GM18867 (cell line): ENCODE measurements at regions not wholly inside any gene's neighbourhood (a gene's known extent, or its start where the extent isn't known, plus 50 kb on each side); places are given as distances from the start of the nearest gene placed in this dataset.

Source experiments
- ATAC-seq: cut with Tn5 transposase; IDR thresholded peaks from one replicate; pipeline ENCODE4 v1.9.1; 2021; ENCODE audit warnings: mild to moderate bottlenecking, moderate library complexity; ENCODE audit not compliant: unreplicated experiment

DNA sequence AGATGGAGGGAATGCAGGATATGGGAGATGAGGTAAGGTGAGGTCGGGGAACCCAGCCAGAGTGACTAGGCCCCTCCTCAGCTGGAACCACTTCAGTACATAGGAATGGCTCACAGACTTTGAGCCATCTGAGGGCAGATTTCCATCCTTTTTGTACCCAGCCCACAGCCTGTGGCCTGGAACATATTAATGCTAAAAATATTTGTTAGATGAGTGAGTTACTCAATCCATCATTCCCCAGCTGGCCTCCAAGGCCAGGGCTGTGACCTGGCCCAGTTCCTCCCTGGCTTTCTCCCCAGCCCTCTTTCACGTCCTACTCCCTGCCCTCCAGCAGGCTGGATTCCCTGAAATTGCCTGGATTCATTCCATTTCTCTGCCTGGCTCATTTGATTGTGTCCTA lies 57.2 kb upstream of the PRDM11 start:
- ATAC-seq: no peak

DNA sequence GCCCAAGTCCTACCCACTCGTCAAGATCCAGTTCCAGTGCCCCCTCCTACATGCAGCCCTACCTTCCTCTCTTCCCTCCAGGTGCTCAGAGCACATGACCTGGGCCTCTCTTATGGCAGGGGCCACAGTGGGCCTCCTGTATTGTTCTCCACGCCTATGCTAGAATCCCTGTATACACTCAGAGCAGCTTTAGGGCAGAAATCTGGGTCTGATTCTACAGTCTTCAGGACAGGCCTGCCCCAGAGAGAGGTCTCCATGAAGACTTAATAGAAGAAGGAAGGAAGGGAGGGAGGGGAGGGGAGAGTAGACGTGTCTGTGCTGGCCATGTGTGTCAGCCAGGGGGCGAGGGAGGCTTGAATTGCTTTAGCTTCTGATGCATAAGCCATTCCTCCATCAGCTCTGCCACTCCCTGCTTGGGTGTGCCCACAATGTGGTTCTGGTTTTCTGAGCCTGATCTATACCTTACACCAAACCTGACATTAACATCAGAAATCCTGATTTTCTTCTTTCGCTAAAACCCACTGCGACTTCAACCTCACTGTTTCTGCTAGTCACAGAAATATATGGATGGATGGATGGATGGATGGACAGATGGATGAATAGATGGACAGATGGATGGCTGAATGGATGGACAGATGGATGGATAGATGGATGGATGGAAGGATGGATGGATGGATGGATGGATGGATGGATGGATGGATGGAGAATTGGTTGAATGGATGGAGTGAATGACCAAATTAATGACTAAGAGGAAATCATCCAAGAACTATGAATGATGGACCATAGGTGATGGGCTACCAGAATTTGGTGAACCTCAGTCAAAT lies 56.6 kb upstream of the PRDM11 start:
- ATAC-seq: no peak

DNA sequence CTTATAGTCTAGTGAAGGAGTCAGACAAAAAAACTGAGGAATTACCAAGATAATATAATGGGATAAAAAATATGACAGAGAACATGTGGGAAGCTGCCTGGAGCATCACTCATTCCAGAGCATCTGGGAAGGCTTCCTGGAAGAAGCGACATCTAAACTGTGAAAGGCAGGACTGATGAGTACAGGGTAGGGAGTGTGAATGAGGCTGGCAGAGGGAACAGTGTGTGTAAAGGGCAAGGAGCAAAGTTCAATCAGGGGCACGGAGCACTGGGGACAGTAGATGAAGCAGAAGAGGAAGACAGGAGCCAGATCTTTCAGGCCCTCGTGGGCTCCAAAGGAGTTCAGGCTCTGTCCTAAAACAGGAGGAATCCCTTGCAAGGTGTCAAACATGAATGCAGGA lies 55.8 kb upstream of the PRDM11 start:
- no peak for ATAC-seq

DNA sequence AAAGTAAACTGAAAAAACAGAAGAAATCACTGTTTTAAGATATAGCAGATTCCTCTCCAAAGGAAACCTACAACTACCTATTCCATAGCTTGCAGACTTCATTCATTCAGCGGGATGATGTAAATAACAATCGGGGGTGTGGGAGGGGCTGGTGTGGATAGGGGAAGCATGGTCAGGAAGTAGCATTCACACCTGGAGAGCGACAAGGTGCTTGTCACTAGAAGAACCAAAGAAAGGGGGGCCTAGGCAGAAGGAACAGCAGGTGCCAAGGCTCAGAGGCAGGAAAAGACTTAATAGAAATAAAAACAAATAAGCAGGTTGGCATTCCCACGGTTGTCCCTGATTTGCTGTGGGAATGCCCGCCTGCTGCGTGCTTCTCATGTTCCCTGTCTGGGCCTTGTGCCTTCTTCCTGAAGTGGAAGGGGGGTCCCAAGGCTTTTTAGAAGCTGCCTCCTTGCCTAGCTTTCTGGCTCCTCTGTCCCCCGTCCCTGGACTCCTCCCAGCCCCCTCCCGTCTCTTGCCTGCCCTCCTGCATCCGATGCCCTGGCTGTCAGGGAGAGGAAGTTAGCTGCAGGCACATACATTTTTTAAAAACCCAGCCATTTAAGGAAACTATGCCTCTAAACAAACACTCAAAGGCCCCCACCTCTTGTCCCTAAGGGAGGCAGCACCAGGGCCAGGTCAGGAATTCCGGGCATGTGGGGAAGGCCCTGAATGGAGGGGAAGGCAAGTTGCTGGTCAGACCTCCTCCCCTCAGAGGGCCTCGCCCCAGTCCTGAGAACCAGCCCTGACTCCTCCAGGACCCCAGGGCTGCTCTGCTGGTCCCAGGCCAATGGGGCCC lies 54.7 kb upstream of the PRDM11 start:
- no peak for ATAC-seq

DNA sequence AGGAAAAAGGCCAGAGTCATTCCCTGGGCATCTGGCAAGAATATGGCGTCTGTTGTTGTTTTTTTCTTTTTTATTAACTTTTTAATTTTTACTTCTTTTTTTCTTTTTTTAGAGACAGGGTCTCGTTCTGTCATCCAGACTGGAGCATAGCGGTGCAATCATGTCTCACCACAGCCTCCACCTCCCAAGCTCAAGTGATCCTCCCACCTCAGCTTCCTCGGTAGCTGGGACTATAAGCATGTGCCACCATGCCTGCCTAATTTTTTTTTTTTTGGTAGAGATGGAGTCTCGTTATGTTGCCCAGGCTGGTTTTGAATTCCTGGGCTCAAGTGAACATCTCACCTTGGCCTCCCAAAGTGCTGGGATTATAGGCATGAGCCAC lies 54.0 kb upstream of the PRDM11 start:
- no peak for ATAC-seq

DNA sequence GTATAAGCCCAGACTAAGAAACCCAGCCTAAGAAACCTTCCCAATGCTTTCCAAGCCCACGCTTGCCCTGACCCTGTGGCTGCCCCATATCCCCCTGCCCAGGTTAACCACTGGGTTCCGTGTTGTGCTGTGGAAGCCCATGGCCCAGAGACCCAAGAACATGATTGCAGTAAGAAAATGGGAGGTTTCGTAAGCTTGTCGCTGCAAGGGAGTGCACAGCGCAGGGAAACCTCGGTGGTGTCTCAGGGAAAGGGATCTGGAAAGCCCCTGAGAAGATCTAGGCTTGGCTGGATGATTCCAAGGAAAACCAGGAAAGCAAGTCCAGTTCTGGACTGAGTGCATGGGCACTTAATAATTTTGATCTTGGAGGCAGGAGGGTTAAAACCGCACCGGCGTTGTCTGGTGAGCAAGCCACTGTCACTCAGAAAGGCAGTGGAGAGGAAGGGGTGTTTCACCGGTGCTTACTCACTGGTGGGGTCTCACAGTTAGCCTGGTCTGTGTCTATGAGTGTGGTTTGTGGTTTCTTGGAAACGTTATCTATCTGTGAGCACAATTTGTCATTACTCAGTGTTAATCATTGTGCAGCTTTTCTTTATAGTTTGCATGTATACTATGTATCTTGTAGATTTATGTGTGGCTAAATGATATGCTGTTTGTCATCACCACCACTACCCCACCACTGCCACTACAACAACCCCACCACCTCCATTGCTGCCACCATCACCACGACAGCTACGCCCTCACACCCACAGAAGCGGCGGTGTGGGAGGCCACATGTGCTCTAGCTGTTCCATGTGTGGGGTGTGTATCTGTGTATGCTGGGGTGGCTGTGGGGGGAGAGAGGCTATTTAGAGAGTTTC lies 53.3 kb upstream of the PRDM11 start:
- ATAC-seq: no peak

DNA sequence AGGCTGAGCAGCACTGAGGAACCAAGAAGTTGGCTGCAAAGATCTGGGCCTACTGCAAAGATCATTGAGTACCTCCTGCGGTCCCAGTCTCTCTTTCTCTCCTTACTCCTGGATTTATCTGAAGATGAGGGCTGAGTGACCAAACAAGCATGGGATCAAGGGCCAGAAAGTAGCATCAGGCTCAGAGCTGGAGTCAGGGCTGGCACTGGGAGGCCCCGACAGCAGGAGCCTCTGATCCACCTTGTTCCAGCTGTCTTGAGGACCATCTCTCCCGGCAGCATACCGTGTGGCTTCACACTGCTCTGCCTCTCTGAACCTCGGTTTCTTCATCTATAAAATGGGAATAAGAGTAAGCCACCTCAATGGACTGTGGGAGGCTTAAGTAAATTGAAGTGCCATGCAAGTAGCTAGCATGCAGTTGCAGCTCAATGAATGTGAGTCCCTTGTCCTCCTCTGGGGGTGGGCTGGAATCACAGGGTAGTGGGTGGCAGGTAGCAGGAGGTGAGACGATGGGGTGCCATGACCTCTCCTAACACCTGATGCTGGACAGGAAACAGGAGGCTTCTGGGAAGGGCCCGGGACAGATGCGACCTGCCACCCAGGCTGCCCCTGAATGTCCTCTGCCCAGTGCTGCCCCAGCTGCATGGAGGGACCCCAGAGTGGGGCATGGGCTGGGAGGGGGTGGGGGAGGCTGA lies 52.5 kb upstream of the PRDM11 start:
- no peak for ATAC-seq

DNA sequence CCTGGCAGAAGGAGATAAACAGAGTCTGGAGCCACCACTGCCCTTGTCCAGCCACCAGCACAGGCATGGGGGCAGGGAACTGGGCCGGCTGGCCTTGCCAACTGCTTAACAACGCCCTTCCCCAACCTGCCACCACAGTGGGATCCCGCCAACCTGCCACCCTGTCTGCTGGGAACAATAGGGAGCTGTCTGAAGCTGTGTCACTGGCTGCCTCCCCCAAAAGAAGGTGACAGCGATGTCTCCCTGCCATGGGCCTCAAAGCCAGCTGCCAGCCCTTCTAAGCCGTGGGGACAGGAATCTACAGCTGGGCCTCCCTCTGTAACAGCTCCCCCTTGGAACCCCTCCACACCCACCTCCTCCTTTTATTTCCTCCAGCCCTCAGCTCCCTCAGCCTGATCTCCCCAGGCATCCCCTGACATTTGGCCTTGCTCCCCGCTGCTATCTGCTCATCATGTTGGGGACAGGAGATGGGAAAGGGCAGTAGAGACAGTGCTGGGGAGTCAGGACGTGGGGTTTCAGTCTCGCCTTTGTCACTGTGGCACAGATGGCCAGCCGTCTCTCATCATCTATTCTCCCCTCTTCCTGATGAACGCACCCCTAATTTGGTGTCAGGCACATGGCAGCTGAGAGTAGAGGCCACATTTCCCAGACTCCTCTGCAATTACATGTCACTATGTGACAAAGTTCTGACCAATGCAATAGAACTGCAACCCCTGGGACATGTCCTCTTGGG lies 51.3 kb upstream of the PRDM11 start:
- no peak for ATAC-seq

DNA sequence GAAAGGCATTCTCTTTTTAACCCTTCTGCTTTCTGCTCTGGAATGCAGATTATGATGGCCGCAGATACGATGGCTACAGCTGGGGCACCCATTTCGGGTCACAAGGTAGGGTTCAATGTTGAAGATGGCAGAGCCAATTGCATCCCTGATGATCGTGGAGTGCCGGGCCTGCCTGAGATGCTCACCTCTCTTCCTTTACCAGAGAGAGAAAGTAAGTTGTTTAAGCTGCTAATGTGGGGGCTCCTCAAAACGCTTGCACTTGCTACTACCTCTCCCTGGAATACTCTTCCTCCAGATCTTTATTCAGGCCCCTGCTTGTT lies 50.8 kb upstream of the PRDM11 start:
- no peak for ATAC-seq

DNA sequence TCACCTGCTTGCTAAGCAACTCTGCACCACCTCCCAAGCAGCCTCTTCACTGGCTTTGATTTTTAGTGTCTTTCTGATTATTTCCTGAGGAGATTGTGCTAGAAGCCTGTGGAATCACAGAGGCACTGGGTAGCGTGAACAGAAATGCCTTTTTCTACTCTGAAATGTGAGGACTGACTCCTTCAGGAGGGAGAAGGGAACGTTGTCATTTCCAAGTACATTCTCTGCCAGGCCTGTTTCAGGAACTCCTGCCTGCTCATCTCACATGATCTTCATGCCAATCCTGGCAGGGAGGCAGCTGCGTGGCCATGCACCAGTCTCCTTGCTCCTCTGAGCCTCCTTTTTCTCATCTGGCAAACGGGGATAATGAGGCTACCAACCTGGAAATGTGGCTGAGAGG lies 49.8 kb upstream of the PRDM11 start:
- no peak for ATAC-seq
